Fibroblast of gingiva (primary cell): ENCODE measurements at regions not wholly inside any gene's neighbourhood (a gene's known extent, or its start where the extent isn't known, plus 50 kb on each side); places are given as distances from the start of the nearest gene placed in this dataset.
"Not testable (repeated sequence)": the region's sequence is repeated elsewhere in the genome, so short reads cannot be mapped to it uniquely, and the experiment has no call there.

Experiments
- DNase-seq: peaks from one replicate; pipeline ENCODE4 v3.0.0-alpha.2; 2011; ENCODE audit warnings: low read depth

- DNase-seq = peak; percentile 61
Observed at GRCh38 chr6:133795051-133795450, 93.9 kb upstream of the TCF21 start.

GRCh38 chr6:133796235-133796634, 92.7 kb upstream of the TCF21 start:
- no peak for DNase-seq

- DNase-seq = no peak
Observed at GRCh38 chr6:133799043-133799442, 89.9 kb upstream of the TCF21 start.

- DNase-seq = peak; percentile 26
Observed at GRCh38 chr6:133802861-133803260, 86.1 kb upstream of the TCF21 start.

- DNase-seq = no peak
Observed at GRCh38 chr6:133804265-133804664, 84.6 kb upstream of the TCF21 start.

GRCh38 chr6:133805876-133806275, 83.0 kb upstream of the TCF21 start:
- DNase-seq = peak; percentile 11

GRCh38 chr6:133806382-133807140, 82.4 kb upstream of the TCF21 start:
- DNase-seq = peak; percentile 9

- DNase-seq = peak; percentile 16
Observed at GRCh38 chr6:133807501-133807900, 81.4 kb upstream of the TCF21 start.

- no peak for DNase-seq
Observed at GRCh38 chr6:133809406-133809805, 79.5 kb upstream of the TCF21 start.

- DNase-seq = no peak
Observed at GRCh38 chr6:133811557-133811956, 77.4 kb upstream of the TCF21 start.

- not testable (repeated sequence) for DNase-seq
Observed at GRCh38 chr6:133812446-133812845, 76.5 kb upstream of the TCF21 start.

- DNase-seq = no peak
Observed at GRCh38 chr6:133814238-133814637, 74.7 kb upstream of the TCF21 start.

- DNase-seq = peak; percentile 73
Observed at GRCh38 chr6:133814797-133815196, 74.1 kb upstream of the TCF21 start.

GRCh38 chr6:133815313-133815712, 73.6 kb upstream of the TCF21 start:
- no peak for DNase-seq

GRCh38 chr6:133816171-133816570, 72.7 kb upstream of the TCF21 start:
- DNase-seq = no peak

GRCh38 chr6:133817460-133818047, 71.4 kb upstream of the TCF21 start:
- no peak for DNase-seq

GRCh38 chr6:133818320-133818719, 70.6 kb upstream of the TCF21 start:
- no peak for DNase-seq

GRCh38 chr6:133820208-133820607, 68.7 kb upstream of the TCF21 start:
- no peak for DNase-seq

- DNase-seq = no peak
Observed at GRCh38 chr6:133827766-133828165, 61.1 kb upstream of the TCF21 start.

GRCh38 chr6:133833949-133834359, 55.0 kb upstream of the TCF21 start:
- no peak for DNase-seq

GRCh38 chr6:133834472-133835170, 54.3 kb upstream of the TCF21 start:
- no peak for DNase-seq

- DNase-seq = no peak
Observed at GRCh38 chr6:133835901-133836300, 53.0 kb upstream of the TCF21 start.

- no peak for DNase-seq
Observed at GRCh38 chr6:133837801-133838349, 51.0 kb upstream of the TCF21 start.
